Thymus (tissue), 11 donors: ENCODE measurements at regions not wholly inside any gene's neighbourhood (a gene's known extent, or its start where the extent isn't known, plus 50 kb on each side); places are given as distances from the start of the nearest gene placed in this dataset.

Experiments
- DNase-seq, 9 donors: peaks; one replicate each; pipeline ENCODE4 v3.0.0-alpha.2; 2013; ENCODE audit warnings: low spot score in 9 of 9, low read depth in 6 of 9, missing footprints in 1 of 9
- H3K27ac ChIP-seq, 2 donors: one replicate each; pipeline ENCODE4 v1.5.1; 2013; ENCODE audit warnings: control low read depth in 1 of 2, low read depth in 1 of 2, low read length in 1 of 2, mild to moderate bottlenecking in 1 of 2, moderate library complexity in 1 of 2
- H3K27me3 ChIP-seq, 2 donors: one replicate each; pipeline ENCODE4 v1.5.1; 2013; ENCODE audit warnings: low read length in 1 of 2; ENCODE audit not compliant: control insufficient read depth in 2 of 2, insufficient read depth in 1 of 2
- H3K36me3 ChIP-seq, 2 donors: one replicate each; pipeline ENCODE4 v1.5.1; 2013; ENCODE audit warnings: low read length in 1 of 2, mild to moderate bottlenecking in 1 of 2, moderate library complexity in 1 of 2; ENCODE audit not compliant: control insufficient read depth in 2 of 2, insufficient read depth in 2 of 2
- H3K4me1 ChIP-seq, 2 donors: one replicate each; pipeline ENCODE4 v1.5.1; 2013; ENCODE audit warnings: low read length in 2 of 2; ENCODE audit not compliant: control insufficient read depth in 2 of 2, insufficient read depth in 2 of 2
- H3K4me3 ChIP-seq, 2 donors: one replicate each; pipeline ENCODE4 v1.5.1; 2013; ENCODE audit warnings: low read length in 2 of 2, control low read depth in 1 of 2, mild to moderate bottlenecking in 1 of 2
- H3K9me3 ChIP-seq, 2 donors: one replicate each; pipeline ENCODE4 v1.5.1; 2013; ENCODE audit warnings: low read length in 1 of 2, mild to moderate bottlenecking in 1 of 2; ENCODE audit not compliant: control insufficient read depth in 2 of 2, insufficient read depth in 1 of 2
- WGBS: extraction: QIAGEN DNeasy Blood & Tissue Kit; methylation state at CpG from one replicate; pipeline ENCODE4 v1.1.7; 2013; 5-methylcytosine and 5-hydroxymethylcytosine counted together
- donor health status: healthy.

GRCh38 chr3:21801631-21802030, 50.6 kb upstream of the ZNF385D start:
- Histone ChIP-seq H3K9me3 (no peaks in the 10 kb centered on the region), H3K4me1 (no peaks in the 10 kb centered on the region), H3K36me3 (no peaks in the 10 kb centered on the region), H3K27ac (no peak overlapping the region), H3K27me3 (no peaks in the 10 kb centered on the region), H3K4me3 (no peak overlapping the region)
- DNase-seq: no peak
- WGBS: 82% methylated on average over 3 of the region's 3 CpGs

GRCh38 chr3:21803604-21804003, 52.6 kb upstream of the ZNF385D start:
- H3K27ac ChIP-seq: no peak overlapping the region
- DNase-seq: no peak
- WGBS: 92% methylated on average over 1 of the region's 1 CpG

GRCh38 chr3:21804330-21804729, 53.3 kb upstream of the ZNF385D start:
- 74% methylated on average over 2 of the region's 2 CpGs for WGBS
- H3K4me3 ChIP-seq: no peak overlapping the region
- no peaks in the 10 kb centered on the region for H3K36me3 ChIP-seq
- H3K27ac ChIP-seq: no peak overlapping the region
- no peaks in the 10 kb centered on the region for H3K4me1 ChIP-seq
- H3K27me3 ChIP-seq: no peaks in the 10 kb centered on the region
- H3K9me3 ChIP-seq: no peaks in the 10 kb centered on the region
- no peak for DNase-seq

More at GRCh38 chr3:21803604-21804003, 52.6 kb upstream of the ZNF385D start:
- Histone ChIP-seq H3K36me3 (no peaks in the 10 kb centered on the region), H3K4me3 (no peak overlapping the region), H3K4me1 (no peaks in the 10 kb centered on the region), H3K27me3 (no peaks in the 10 kb centered on the region), H3K9me3 (no peaks in the 10 kb centered on the region)

- Histone ChIP-seq H3K36me3 (no peaks in the 10 kb centered on the region), H3K4me1 (no peaks in the 10 kb centered on the region), H3K4me3 (no peak overlapping the region), H3K9me3 (no peaks in the 10 kb centered on the region), H3K27me3 (no peaks in the 10 kb centered on the region), H3K27ac (no peak overlapping the region)
- no peak for DNase-seq
- WGBS: 98% methylated on average over 1 of the region's 1 CpG
Measured at GRCh38 chr3:21806733-21807132, 55.7 kb upstream of the ZNF385D start.

GRCh38 chr3:21825684-21826083, 74.7 kb upstream of the ZNF385D start:
- Histone ChIP-seq H3K9me3 (no peaks in the 10 kb centered on the region), H3K36me3 (no peaks in the 10 kb centered on the region), H3K4me1 (no peaks in the 10 kb centered on the region), H3K27ac (no peak overlapping the region), H3K27me3 (no peaks in the 10 kb centered on the region), H3K4me3 (no peak overlapping the region)
- WGBS: 78% methylated on average over 12 of the region's 12 CpGs
- no peak for DNase-seq

GRCh38 chr3:21826416-21826815, 75.4 kb upstream of the ZNF385D start:
- no peaks in the 10 kb centered on the region for H3K9me3 ChIP-seq
- H3K27ac ChIP-seq: no peak overlapping the region
- H3K4me1 ChIP-seq: no peaks in the 10 kb centered on the region
- no peaks in the 10 kb centered on the region for H3K36me3 ChIP-seq
- no peak overlapping the region for H3K4me3 ChIP-seq
- no peak for DNase-seq
- WGBS: 5% methylated on average over 1 of the region's 1 CpG
- no peaks in the 10 kb centered on the region for H3K27me3 ChIP-seq

- H3K36me3 ChIP-seq: no peaks in the 10 kb centered on the region
- H3K4me1 ChIP-seq: no peaks in the 10 kb centered on the region
- 85% methylated on average over 2 of the region's 2 CpGs for WGBS
- H3K9me3 ChIP-seq: no peaks in the 10 kb centered on the region
- no peak overlapping the region for H3K27ac ChIP-seq
- no peaks in the 10 kb centered on the region for H3K27me3 ChIP-seq
- DNase-seq: no peak
- H3K4me3 ChIP-seq: no peak overlapping the region
Measured at GRCh38 chr3:21830541-21830940, 79.5 kb upstream of the ZNF385D start.

- H3K27me3 ChIP-seq: no peaks in the 10 kb centered on the region
- 88% methylated on average over 2 of the region's 2 CpGs for WGBS
- H3K4me1 ChIP-seq: no peaks in the 10 kb centered on the region
- no peak overlapping the region for H3K27ac ChIP-seq
- no peak for DNase-seq
- no peaks in the 10 kb centered on the region for H3K36me3 ChIP-seq
- no peak overlapping the region for H3K4me3 ChIP-seq
- no peaks in the 10 kb centered on the region for H3K9me3 ChIP-seq
Measured at GRCh38 chr3:21835264-21835663, 84.3 kb upstream of the ZNF385D start.

- H3K27ac ChIP-seq: no peak overlapping the region
- no peaks in the 10 kb centered on the region for H3K9me3 ChIP-seq
- H3K4me1 ChIP-seq: no peaks in the 10 kb centered on the region
- H3K4me3 ChIP-seq: no peak overlapping the region
- no peaks in the 10 kb centered on the region for H3K27me3 ChIP-seq
- 93% methylated on average over 4 of the region's 4 CpGs for WGBS
- DNase-seq: no peak
- no peaks in the 10 kb centered on the region for H3K36me3 ChIP-seq
Measured at GRCh38 chr3:21836227-21836626, 85.2 kb upstream of the ZNF385D start.

- Histone ChIP-seq H3K4me3 (no peak overlapping the region), H3K4me1 (no peaks in the 10 kb centered on the region), H3K27me3 (no peaks in the 10 kb centered on the region), H3K27ac (no peak overlapping the region), H3K9me3 (no peaks in the 10 kb centered on the region), H3K36me3 (no peaks in the 10 kb centered on the region)
- WGBS: 94% methylated on average over 1 of the region's 1 CpG
- no peak for DNase-seq
Measured at GRCh38 chr3:21839176-21839575, 88.2 kb upstream of the ZNF385D start.
